Panc1 (cell line): ENCODE measurements at regions not wholly inside any gene's neighbourhood (a gene's known extent, or its start where the extent isn't known, plus 50 kb on each side); places are given as distances from the start of the nearest gene placed in this dataset.

Experiments
- ATAC-seq: fragments of 200-7000 bp; cut with Tn5 transposase; 2 replicates; pipeline ENCODE4 v1.9.1; 2020; ENCODE audit warnings: mild to moderate bottlenecking, moderate library complexity
- BruUV-seq: library from RNA; stranded (reverse); fragments of 400-500 nt; replicated peaks from 2 replicates; lab custom pipeline; 2021; lab: Mats Ljungman, UMichigan
- CTCF ChIA-PET: fragments of 300-600 bp; sonication (Branson Sonifier 250); formaldehyde crosslinking; loops from one replicate; lab custom pipeline; 2022; ENCODE audit warnings: antibody characterized with exemption; lab: Charles Lee
- POLR2A ChIA-PET: fragments of 300-600 bp; sonication (Branson Sonifier 250); formaldehyde crosslinking; loops from one replicate; lab custom pipeline; 2022; ENCODE audit warnings: antibody characterized with exemption; lab: Charles Lee
- DNase-seq: peaks from one replicate; pipeline ENCODE4 v3.0.0-alpha.2; 2010; ENCODE audit warnings: low read depth, low spot score
- H3K27ac ChIP-seq: 2 replicates; pipeline ENCODE4 v1.5.1; 2011; ENCODE audit warnings: mild to moderate bottlenecking, low read length, inconsistent platforms
- H3K27me3 ChIP-seq: fragments of 200-500 bp; sonication (Bioruptor generic); 2 replicates; pipeline ENCODE4 v1.6.0; 2014; ENCODE audit warnings: low read length, inconsistent platforms; ENCODE audit not compliant: control insufficient read depth, insufficient read depth
- H3K36me3 ChIP-seq: fragments of 200-500 bp; sonication (Bioruptor generic); 2 replicates; pipeline ENCODE4 v1.5.1; 2014; ENCODE audit warnings: inconsistent platforms, mild to moderate bottlenecking, low read length, moderate library complexity; ENCODE audit not compliant: control insufficient read depth, insufficient read depth
- H3K4me1 ChIP-seq: 2 replicates; pipeline ENCODE4 v1.5.1; 2011; ENCODE audit warnings: inconsistent platforms, mild to moderate bottlenecking, low read length, moderate library complexity; ENCODE audit not compliant: control insufficient read depth, insufficient read depth
- H3K4me3 ChIP-seq, 2 experiments: 2 replicates each; pipeline ENCODE4 v1.5.1; 2011 to 2012; ENCODE audit warnings: low read depth in 2 of 2, low read length in 2 of 2, mild to moderate bottlenecking in 2 of 2, inconsistent platforms in 1 of 2, moderate library complexity in 1 of 2
- H3K9me3 ChIP-seq: fragments of 200-500 bp; sonication (Bioruptor generic); 2 replicates; pipeline ENCODE4 v1.5.1; 2014; ENCODE audit warnings: low read depth, mild to moderate bottlenecking, inconsistent platforms, low read length, moderate library complexity; ENCODE audit not compliant: control insufficient read depth, insufficient read depth
- CTCF ChIP-seq: fragments of 450-650 bp; IDR thresholded peaks from 2 replicates; pipeline ENCODE4 v1.5.1; 2017; ENCODE audit warnings: mild to moderate bottlenecking
- POLR2AphosphoS5 ChIP-seq: IDR thresholded peaks from 2 replicates; pipeline ENCODE4 v1.6.1; 2012; ENCODE audit warnings: mild to moderate bottlenecking, low read depth, low read length, moderate library complexity
- REST ChIP-seq, 2 experiments: IDR thresholded peaks; 2 replicates each; pipeline ENCODE4 v1.6.1; 2011 to 2012; ENCODE audit warnings: low read depth in 2 of 2, control low read depth in 1 of 2, low read length in 1 of 2, mild to moderate bottlenecking in 1 of 2, moderate library complexity in 1 of 2; ENCODE audit not compliant: insufficient read depth in 1 of 2
- SIN3A ChIP-seq: IDR thresholded peaks from 2 replicates; pipeline ENCODE4 v1.6.1; 2012; ENCODE audit warnings: low read depth, mild to moderate bottlenecking, low read length, moderate library complexity, borderline replicate concordance; ENCODE audit not compliant: insufficient read depth
- TCF7L2 ChIP-seq: IDR thresholded peaks from 2 replicates; pipeline ENCODE4 v1.6.1; 2011; ENCODE audit warnings: mild to moderate bottlenecking, low read depth, low read length, inconsistent platforms
- in situ Hi-C: cut with HindIII; loops from 2 replicates; pipeline ENCODE4 v1.10.0; 2016; ENCODE audit warnings: low sequenced_read_pairs, low pct_unique_long_range_greater_than_20kb
- intact Hi-C: fragments of 100-400 bp; cut with micrococcal nuclease; formaldehyde crosslinking; loops from one replicate; pipeline ENCODE4 v1.10.0; 2022; ENCODE audit not compliant: unreplicated experiment

GRCh38 chr17:77085926-77086432 lies 54.8 kb upstream of the SEC14L1 start:
- DNase-seq (no peak), ATAC-seq (no peak; the same call in 1 of the 2 replicates)
- intact Hi-C loops, result loop anchor here (1.0 kb wide), 1 partner anchor 161 kb away; no protein-coding TSS in a partner anchor
- ChIA-PET POLR2A (interaction anchor here (0.6 kb wide), 1 partner anchor 39 kb away, joined by 4 read pairs; no protein-coding TSS in a partner anchor), CTCF (no interaction called here)
- peaks cover 3% of the 10 kb centered on the region for H3K36me3 ChIP-seq
- no peaks in the 10 kb centered on the region for H3K27me3 ChIP-seq
- peaks cover 25% of the 10 kb centered on the region for H3K4me1 ChIP-seq
- H3K4me3 ChIP-seq, result no peak overlapping the region
- H3K9me3 ChIP-seq, result no peaks in the 10 kb centered on the region
- in situ Hi-C loops, result no loop called here
- peak overlapping the region; percentile 32 for H3K27ac ChIP-seq
- TF ChIP-seq CTCF (no peak), TCF7L2 (no peak)
- BruUV-seq, result no TSS peak

GRCh38 chr17:77086433-77087010 lies 54.2 kb upstream of the SEC14L1 start:
- TF ChIP-seq POLR2AphosphoS5, result no peak
- TF ChIP-seq TCF7L2, result no peak
- no peak for TF ChIP-seq SIN3A
- peak; percentile 97 for TF ChIP-seq CTCF
- TF ChIP-seq REST (IDR thresholded peaks at IDR 0.05; ENCODE audit: insufficient read depth in 1 of 2, low read depth in 2 of 2, low read length in 1 of 2), result 0 out of 4 replicates have a peak, but pooled peaks of 1 of the 2 experiments have one; percentile 19
- no peaks in the 10 kb centered on the region for H3K9me3 ChIP-seq
- H3K27me3 ChIP-seq, result no peaks in the 10 kb centered on the region
- H3K36me3 ChIP-seq, result peaks cover 3% of the 10 kb centered on the region
- intact Hi-C loops, result loop anchor here (1.0 kb wide), 1 partner anchor 161 kb away; no protein-coding TSS in a partner anchor
- CTCF ChIA-PET, result no interaction called here
- peaks cover 25% of the 10 kb centered on the region for H3K4me1 ChIP-seq
- peak overlapping the region; percentile 79 for H3K27ac ChIP-seq
- in situ Hi-C loops, result no loop called here
- POLR2A ChIA-PET, result interaction anchor here (0.6 to 0.7 kb wide), 2 partner anchors 39 to 403 kb away, joined by 3 to 4 read pairs; no protein-coding TSS in a partner anchor
- DNase-seq, result peak; percentile 68
- H3K4me3 ChIP-seq, result 0 out of 4 replicates have a peak overlapping the region, but pooled peaks of 1 of the 2 experiments have one; percentile 31
- ATAC-seq, result peak; percentile 85
- BruUV-seq, result no TSS peak
